SK-N-SH treated with all-trans-retinoic acid at 6 μM for 48 hours (cell line): ENCODE measurements at regions not wholly inside any gene's neighbourhood (a gene's known extent, or its start where the extent isn't known, plus 50 kb on each side); places are given as distances from the start of the nearest gene placed in this dataset.

Experiments
- SNAI2 ChIP-seq: fragments of 250-450 bp; sonication (Bioruptor Pico); IDR thresholded peaks from 2 replicates; pipeline ENCODE4 v1.5.0; 2020; ENCODE audit warnings: mild to moderate bottlenecking, moderate library complexity
- ZFP30 ChIP-seq: fragments of 450-650 bp; formaldehyde crosslinking; IDR thresholded peaks from 2 replicates; pipeline ENCODE4 v1.5.0; 2022; ENCODE audit warnings: mild to moderate bottlenecking, moderate library complexity
- TF ChIP-seq, protein P1 (sequence below): fragments of 250-450 bp; sonication (Bioruptor Pico); IDR thresholded peaks from 2 replicates; pipeline ENCODE4 v1.5.1; 2020; ENCODE audit warnings: low read depth, mild to moderate bottlenecking, moderate library complexity
- TF ChIP-seq, protein P2 (sequence below): fragments of 250-450 bp; sonication (Bioruptor Pico); IDR thresholded peaks from 2 replicates; pipeline ENCODE4 v1.8.0; 2021; ENCODE audit warnings: low read depth, mild to moderate bottlenecking, moderate library complexity, borderline replicate concordance

DNA sequence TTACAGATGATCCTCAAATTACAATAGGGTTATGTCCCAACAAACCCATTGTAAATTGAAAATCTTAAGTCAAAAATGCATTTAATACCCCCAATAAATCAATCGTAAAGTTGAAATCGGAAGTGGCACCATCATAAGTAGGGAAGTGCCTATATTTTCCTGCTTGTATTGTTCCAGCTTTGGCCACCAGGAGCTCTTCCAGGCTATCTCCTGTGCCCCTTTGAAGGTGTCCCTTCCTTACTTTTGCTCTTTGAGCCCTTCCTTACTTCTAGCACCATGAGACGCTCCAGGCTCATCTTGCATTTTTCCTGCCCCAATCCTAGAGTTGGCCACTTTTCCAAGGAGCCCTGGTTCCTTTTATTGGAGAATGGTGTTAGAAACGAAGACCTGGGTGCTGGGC lies 163.0 kb upstream of the TSC22D1 start:
- TF ChIP-seq ZFP30 (CRISPR knock-in tag) (no peak), SNAI2 (CRISPR knock-in tag) (no peak)
- TF ChIP-seq, protein P1, sequence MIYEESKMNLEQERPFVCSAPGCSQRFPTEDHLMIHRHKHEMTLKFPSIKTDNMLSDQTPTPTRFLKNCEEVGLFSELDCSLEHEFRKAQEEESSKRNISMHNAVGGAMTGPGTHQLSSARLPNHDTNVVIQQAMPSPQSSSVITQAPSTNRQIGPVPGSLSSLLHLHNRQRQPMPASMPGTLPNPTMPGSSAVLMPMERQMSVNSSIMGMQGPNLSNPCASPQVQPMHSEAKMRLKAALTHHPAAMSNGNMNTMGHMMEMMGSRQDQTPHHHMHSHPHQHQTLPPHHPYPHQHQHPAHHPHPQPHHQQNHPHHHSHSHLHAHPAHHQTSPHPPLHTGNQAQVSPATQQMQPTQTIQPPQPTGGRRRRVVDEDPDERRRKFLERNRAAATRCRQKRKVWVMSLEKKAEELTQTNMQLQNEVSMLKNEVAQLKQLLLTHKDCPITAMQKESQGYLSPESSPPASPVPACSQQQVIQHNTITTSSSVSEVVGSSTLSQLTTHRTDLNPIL (CRISPR knock-in tag), result no peak
- TF ChIP-seq, protein P2, sequence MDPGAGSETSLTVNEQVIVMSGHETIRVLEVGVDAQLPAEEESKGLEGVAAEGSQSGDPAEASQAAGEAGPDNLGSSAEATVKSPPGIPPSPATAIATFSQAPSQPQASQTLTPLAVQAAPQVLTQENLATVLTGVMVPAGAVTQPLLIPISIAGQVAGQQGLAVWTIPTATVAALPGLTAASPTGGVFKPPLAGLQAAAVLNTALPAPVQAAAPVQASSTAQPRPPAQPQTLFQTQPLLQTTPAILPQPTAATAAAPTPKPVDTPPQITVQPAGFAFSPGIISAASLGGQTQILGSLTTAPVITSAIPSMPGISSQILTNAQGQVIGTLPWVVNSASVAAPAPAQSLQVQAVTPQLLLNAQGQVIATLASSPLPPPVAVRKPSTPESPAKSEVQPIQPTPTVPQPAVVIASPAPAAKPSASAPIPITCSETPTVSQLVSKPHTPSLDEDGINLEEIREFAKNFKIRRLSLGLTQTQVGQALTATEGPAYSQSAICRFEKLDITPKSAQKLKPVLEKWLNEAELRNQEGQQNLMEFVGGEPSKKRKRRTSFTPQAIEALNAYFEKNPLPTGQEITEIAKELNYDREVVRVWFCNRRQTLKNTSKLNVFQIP (CRISPR knock-in tag), result no peak
